ENCODE measurements at regions not wholly inside any gene's neighbourhood (a gene's known extent, or its start where the extent isn't known, plus 50 kb on each side); places are given as distances from the start of the nearest gene placed in this dataset.

- H3K4me3 ChIP-seq (ENCODE audit: low read depth, low read length), result no peak overlapping the region
- TF ChIP-seq CTCF (IDR thresholded peaks at IDR 0.05; ENCODE audit: low read depth, low read length, missing control alignments), result no peak
- in situ Hi-C loops (cut with HindIII; ENCODE audit: low sequenced_read_pairs), result no loop called here
- DNase-seq (ENCODE audit: low read depth), result no peak
These were observed 237.5 kb downstream of the EPHA4 start for GRCh38 chr2:221334481-221335218.

- DNase-seq (ENCODE audit: low read depth), result no peak
- in situ Hi-C loops (cut with HindIII; ENCODE audit: low sequenced_read_pairs), result no loop called here
- no peak overlapping the region for H3K4me3 ChIP-seq (ENCODE audit: low read depth, low read length)
- TF ChIP-seq CTCF (IDR thresholded peaks at IDR 0.05; ENCODE audit: low read depth, low read length, missing control alignments), result no peak
These were observed 236.8 kb downstream of the EPHA4 start for GRCh38 chr2:221335219-221335752.

- in situ Hi-C loops (cut with HindIII; ENCODE audit: low sequenced_read_pairs), result no loop called here
- H3K4me3 ChIP-seq (ENCODE audit: low read depth, low read length), result no peak overlapping the region
- no peak for DNase-seq (ENCODE audit: low read depth)
- TF ChIP-seq CTCF (IDR thresholded peaks at IDR 0.05; ENCODE audit: low read depth, low read length, missing control alignments), result no peak
These were observed 235.1 kb downstream of the EPHA4 start for GRCh38 chr2:221336967-221337366.

GRCh38 chr2:221337957-221338685 lies 234.0 kb downstream of the EPHA4 start:
- H3K4me3 ChIP-seq (ENCODE audit: low read depth, low read length), result no peak overlapping the region
- TF ChIP-seq CTCF (IDR thresholded peaks at IDR 0.05; ENCODE audit: low read depth, low read length, missing control alignments), result no peak
- in situ Hi-C loops (cut with HindIII; ENCODE audit: low sequenced_read_pairs), result no loop called here
- no peak for DNase-seq (ENCODE audit: low read depth)

GRCh38 chr2:221342388-221342787 lies 229.7 kb downstream of the EPHA4 start:
- no peak overlapping the region for H3K4me3 ChIP-seq (ENCODE audit: low read depth, low read length)
- in situ Hi-C loops (cut with HindIII; ENCODE audit: low sequenced_read_pairs), result no loop called here
- no peak for DNase-seq (ENCODE audit: low read depth)
- no peak for TF ChIP-seq CTCF (IDR thresholded peaks at IDR 0.05; ENCODE audit: low read depth, low read length, missing control alignments)

GRCh38 chr2:221343524-221343923 lies 228.6 kb downstream of the EPHA4 start:
- in situ Hi-C loops (cut with HindIII; ENCODE audit: low sequenced_read_pairs), result no loop called here
- DNase-seq (ENCODE audit: low read depth), result no peak
- TF ChIP-seq CTCF (IDR thresholded peaks at IDR 0.05; ENCODE audit: low read depth, low read length, missing control alignments), result no peak
- H3K4me3 ChIP-seq (ENCODE audit: low read depth, low read length), result no peak overlapping the region

Data from astrocyte of the cerebellum (primary cell).